ENCODE measurements at regions not wholly inside any gene's neighbourhood (a gene's known extent, or its start where the extent isn't known, plus 50 kb on each side); places are given as distances from the start of the nearest gene placed in this dataset.

GRCh38 chr3:120503727-120504616, 53.2 kb upstream of the FSTL1 start:
- 0 out of 2 replicates have a peak overlapping the region, but pooled peaks have one; percentile 6 for H3K9ac ChIP-seq (ENCODE audit: low read depth, low read length)

GRCh38 chr3:120502116-120502515, 51.3 kb upstream of the FSTL1 start:
- no peaks in the 10 kb centered on the region for H3K36me3 ChIP-seq (ENCODE audit: insufficient read depth, low read length)
- no peak overlapping the region for H3K4me3 ChIP-seq (ENCODE audit: low read length)
- H3K9ac ChIP-seq (ENCODE audit: low read depth, low read length) = no peak overlapping the region
- peaks cover 49% of the 10 kb centered on the region for H3K4me1 ChIP-seq (ENCODE audit: insufficient read depth, low read length)
- H3K27me3 ChIP-seq (ENCODE audit: insufficient read depth, low read length) = no peaks in the 10 kb centered on the region
- no peak overlapping the region for H3K27ac ChIP-seq (ENCODE audit: low read depth, low read length)
- no peaks in the 10 kb centered on the region for H3K9me3 ChIP-seq (ENCODE audit: insufficient read depth, low read depth, low read length)
- WGBS = 95% methylated on average over 8 of the region's 8 CpGs

More at GRCh38 chr3:120503727-120504616, 53.2 kb upstream of the FSTL1 start:
- Histone ChIP-seq H3K4me3 (ENCODE audit: low read length) (peak overlapping the region; percentile 15; the same call in 1 of the 2 replicates), H3K27ac (ENCODE audit: low read depth, low read length) (peak overlapping the region; percentile 90), H3K36me3 (ENCODE audit: insufficient read depth, low read length) (no peaks in the 10 kb centered on the region), H3K4me1 (ENCODE audit: insufficient read depth, low read length) (peaks cover 31% of the 10 kb centered on the region), H3K9me3 (ENCODE audit: insufficient read depth, low read depth, low read length) (peaks cover 13% of the 10 kb centered on the region), H3K27me3 (ENCODE audit: insufficient read depth, low read length) (no peaks in the 10 kb centered on the region)
- WGBS = 48% methylated on average over 5 of the region's 5 CpGs

Measured in HUES64 (cell line).